Mucosa of descending colon (tissue), 3 donors: ENCODE measurements at regions not wholly inside any gene's neighbourhood (a gene's known extent, or its start where the extent isn't known, plus 50 kb on each side); places are given as distances from the start of the nearest gene placed in this dataset.

Experiments used
- ATAC-seq: fragments of 200-7000 bp; cut with Tn5 transposase; one replicate; pipeline ENCODE4 v1.9.1; 2020; ENCODE audit warnings: mild to moderate bottlenecking, moderate library complexity
- DNase-seq, 3 donors: peaks; one replicate each; pipeline ENCODE4 v3.0.0-alpha.2; 2020
- H3K36me3 ChIP-seq: fragments of 200-600 bp; one replicate; pipeline ENCODE4 v1.8.0; 2021; ENCODE audit warnings: low read depth, mild to moderate bottlenecking
- H3K4me1 ChIP-seq: fragments of 200-600 bp; one replicate; pipeline ENCODE4 v1.8.0; 2021; ENCODE audit warnings: low read depth, mild to moderate bottlenecking
- H3K4me3 ChIP-seq: fragments of 200-600 bp; one replicate; pipeline ENCODE4 v1.8.0; 2021; ENCODE audit warnings: mild to moderate bottlenecking
- H3K9me3 ChIP-seq: fragments of 200-600 bp; one replicate; pipeline ENCODE4 v1.8.0; 2021; ENCODE audit warnings: mild to moderate bottlenecking
- CTCF ChIP-seq: fragments of 200-600 bp; IDR thresholded peaks from one replicate; pipeline ENCODE4 v1.8.0; 2022; ENCODE audit warnings: antibody characterized with exemption, mild to moderate bottlenecking
- intact Hi-C, 2 donors: fragments of 100-400 bp; cut with DNase I in 1 of 2; cut with micrococcal nuclease in 1 of 2; formaldehyde crosslinking; loops; one replicate each; pipeline versions ENCODE4 v1.11.0 to v1.11.1; 2022; cut with DNase I, micrococcal nuclease
- donor health status: DM: no; HTN: no; CAD: no; lungs with moderate emphysema.
- donor health status: DM: no; HTN: no; CAD: no.
- donor health status: DM: no; HTN: yes; CAD: no.

GRCh38 chr5:133742431-133742988, 130.2 kb upstream of the FSTL4 start:
- ATAC-seq (no peak), DNase-seq (no peak)
- H3K36me3 ChIP-seq = no peaks in the 10 kb centered on the region
- no peaks in the 10 kb centered on the region for H3K4me1 ChIP-seq
- intact Hi-C loops = no loop called here
- no peaks in the 10 kb centered on the region for H3K9me3 ChIP-seq
- no peak for TF ChIP-seq CTCF
- no peak overlapping the region for H3K4me3 ChIP-seq

GRCh38 chr5:133741818-133742355, 129.5 kb upstream of the FSTL4 start:
- Histone ChIP-seq H3K4me1 (no peaks in the 10 kb centered on the region), H3K9me3 (no peaks in the 10 kb centered on the region), H3K4me3 (no peak overlapping the region), H3K36me3 (no peaks in the 10 kb centered on the region)
- intact Hi-C loops = no loop called here
- TF ChIP-seq CTCF = no peak
- ATAC-seq (no peak), DNase-seq (no peak)

- H3K4me3 ChIP-seq = no peak overlapping the region
- intact Hi-C loops = no loop called here
- ATAC-seq = no peak
- no peaks in the 10 kb centered on the region for H3K9me3 ChIP-seq
- DNase-seq = no peak
- H3K36me3 ChIP-seq = no peaks in the 10 kb centered on the region
- H3K4me1 ChIP-seq = no peaks in the 10 kb centered on the region
- no peak for TF ChIP-seq CTCF
Measured at GRCh38 chr5:133741396-133741795, 129.1 kb upstream of the FSTL4 start.

- no peaks in the 10 kb centered on the region for H3K4me1 ChIP-seq
- DNase-seq = no peak
- intact Hi-C loops = no loop called here
- no peaks in the 10 kb centered on the region for H3K9me3 ChIP-seq
- no peaks in the 10 kb centered on the region for H3K36me3 ChIP-seq
- no peak overlapping the region for H3K4me3 ChIP-seq
- ATAC-seq = no peak
- TF ChIP-seq CTCF = no peak
Measured at GRCh38 chr5:133739181-133739780, 126.9 kb upstream of the FSTL4 start.

- DNase-seq (no peak), ATAC-seq (no peak)
- intact Hi-C loops = no loop called here
- Histone ChIP-seq H3K9me3 (no peaks in the 10 kb centered on the region), H3K4me1 (no peaks in the 10 kb centered on the region), H3K36me3 (no peaks in the 10 kb centered on the region), H3K4me3 (no peak overlapping the region)
- TF ChIP-seq CTCF = no peak
Measured at GRCh38 chr5:133738271-133738670, 125.9 kb upstream of the FSTL4 start.
